RWPE2 (cell line): ENCODE measurements at regions not wholly inside any gene's neighbourhood (a gene's known extent, or its start where the extent isn't known, plus 50 kb on each side); places are given as distances from the start of the nearest gene placed in this dataset.

Source experiments
- ATAC-seq: fragments of 200-7000 bp; cut with Tn5 transposase; 3 replicates; pipeline ENCODE4 v1.9.1; 2021; ENCODE audit warnings: low read depth
- DNase-seq: peaks from one replicate; pipeline ENCODE4 v3.0.0-alpha.2; 2020; ENCODE audit warnings: low spot score
- H3K27ac ChIP-seq: fragments of 450-650 bp; 2 replicates; pipeline ENCODE4 v1.5.1; 2017; ENCODE audit warnings: mild to moderate bottlenecking; ENCODE audit not compliant: poor library complexity, severe bottlenecking
- H3K27me3 ChIP-seq: fragments of 250-450 bp; sonication (Bioruptor Pico); 2 replicates; pipeline ENCODE4 v1.5.1; 2021; ENCODE audit warnings: mild to moderate bottlenecking, moderate library complexity; ENCODE audit not compliant: insufficient read depth, poor library complexity, severe bottlenecking
- H3K36me3 ChIP-seq: fragments of 250-450 bp; sonication (Bioruptor Pico); 2 replicates; pipeline ENCODE4 v1.5.1; 2020; ENCODE audit warnings: low read depth, mild to moderate bottlenecking, moderate library complexity
- H3K4me1 ChIP-seq: fragments of 250-450 bp; sonication (Bioruptor Pico); 2 replicates; pipeline ENCODE4 v1.5.1; 2021; ENCODE audit warnings: mild to moderate bottlenecking, moderate library complexity; ENCODE audit not compliant: insufficient read depth, poor library complexity, severe bottlenecking
- H3K4me3 ChIP-seq: fragments of 250-450 bp; sonication (Bioruptor Pico); 2 replicates; pipeline ENCODE4 v1.5.1; 2021; ENCODE audit warnings: mild to moderate bottlenecking, moderate library complexity; ENCODE audit not compliant: severe bottlenecking
- H3K9me3 ChIP-seq: fragments of 250-450 bp; sonication (Bioruptor Pico); 2 replicates; pipeline ENCODE4 v1.5.1; 2021; ENCODE audit warnings: mild to moderate bottlenecking, moderate library complexity; ENCODE audit not compliant: severe bottlenecking
- TF ChIP-seq, protein P1 (sequence below): fragments of 450-650 bp; IDR thresholded peaks from one replicate; pipeline ENCODE4 v1.5.1; 2017; ENCODE audit warnings: mild to moderate bottlenecking, moderate library complexity; ENCODE audit not compliant: poor library complexity, severe bottlenecking

- ATAC-seq (no peak), DNase-seq (no peak)
- H3K27me3 ChIP-seq: no peaks in the 10 kb centered on the region
- H3K36me3 ChIP-seq: no peaks in the 10 kb centered on the region
- no peaks in the 10 kb centered on the region for H3K4me1 ChIP-seq
- TF ChIP-seq, protein P1, sequence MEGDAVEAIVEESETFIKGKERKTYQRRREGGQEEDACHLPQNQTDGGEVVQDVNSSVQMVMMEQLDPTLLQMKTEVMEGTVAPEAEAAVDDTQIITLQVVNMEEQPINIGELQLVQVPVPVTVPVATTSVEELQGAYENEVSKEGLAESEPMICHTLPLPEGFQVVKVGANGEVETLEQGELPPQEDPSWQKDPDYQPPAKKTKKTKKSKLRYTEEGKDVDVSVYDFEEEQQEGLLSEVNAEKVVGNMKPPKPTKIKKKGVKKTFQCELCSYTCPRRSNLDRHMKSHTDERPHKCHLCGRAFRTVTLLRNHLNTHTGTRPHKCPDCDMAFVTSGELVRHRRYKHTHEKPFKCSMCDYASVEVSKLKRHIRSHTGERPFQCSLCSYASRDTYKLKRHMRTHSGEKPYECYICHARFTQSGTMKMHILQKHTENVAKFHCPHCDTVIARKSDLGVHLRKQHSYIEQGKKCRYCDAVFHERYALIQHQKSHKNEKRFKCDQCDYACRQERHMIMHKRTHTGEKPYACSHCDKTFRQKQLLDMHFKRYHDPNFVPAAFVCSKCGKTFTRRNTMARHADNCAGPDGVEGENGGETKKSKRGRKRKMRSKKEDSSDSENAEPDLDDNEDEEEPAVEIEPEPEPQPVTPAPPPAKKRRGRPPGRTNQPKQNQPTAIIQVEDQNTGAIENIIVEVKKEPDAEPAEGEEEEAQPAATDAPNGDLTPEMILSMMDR: no peak
- no peak overlapping the region for H3K4me3 ChIP-seq
- no peaks in the 10 kb centered on the region for H3K9me3 ChIP-seq
- no peak overlapping the region for H3K27ac ChIP-seq
Measured at GRCh38 chr6:101016163-101016562, 135.0 kb upstream of the ASCC3 start.

DNA sequence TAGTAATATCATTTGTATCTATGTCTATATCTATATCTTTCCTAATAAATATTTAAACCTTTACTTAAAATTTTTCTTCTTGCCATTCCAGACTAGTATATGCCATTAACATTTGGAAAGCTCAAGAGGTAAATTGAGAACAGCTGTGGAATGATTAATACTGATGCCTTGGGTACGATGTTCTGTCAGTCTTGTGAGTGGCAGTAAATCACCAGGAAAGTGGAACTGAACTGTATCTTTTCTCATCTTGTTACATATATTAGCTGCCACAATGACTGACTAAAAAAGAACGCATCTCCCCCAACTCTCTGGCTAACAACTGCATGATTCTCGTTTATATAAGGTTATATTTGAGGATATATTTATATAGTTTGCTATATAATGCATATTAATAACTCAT is 137.0 kb upstream of the ASCC3 start:
- no peak overlapping the region for H3K4me3 ChIP-seq
- DNase-seq (no peak), ATAC-seq (no peak)
- H3K4me1 ChIP-seq: no peaks in the 10 kb centered on the region
- H3K27me3 ChIP-seq: no peaks in the 10 kb centered on the region
- TF ChIP-seq, protein P1: no peak
- H3K36me3 ChIP-seq: no peaks in the 10 kb centered on the region
- no peaks in the 10 kb centered on the region for H3K9me3 ChIP-seq
- H3K27ac ChIP-seq: no peak overlapping the region

GRCh38 chr6:101021504-101021903 is 140.4 kb upstream of the ASCC3 start:
- Histone ChIP-seq H3K4me1 (no peaks in the 10 kb centered on the region), H3K9me3 (peaks cover 9% of the 10 kb centered on the region), H3K27ac (no peak overlapping the region), H3K4me3 (no peak overlapping the region), H3K36me3 (no peaks in the 10 kb centered on the region), H3K27me3 (no peaks in the 10 kb centered on the region)
- DNase-seq (no peak), ATAC-seq (no peak)
- TF ChIP-seq, protein P1: no peak

DNA sequence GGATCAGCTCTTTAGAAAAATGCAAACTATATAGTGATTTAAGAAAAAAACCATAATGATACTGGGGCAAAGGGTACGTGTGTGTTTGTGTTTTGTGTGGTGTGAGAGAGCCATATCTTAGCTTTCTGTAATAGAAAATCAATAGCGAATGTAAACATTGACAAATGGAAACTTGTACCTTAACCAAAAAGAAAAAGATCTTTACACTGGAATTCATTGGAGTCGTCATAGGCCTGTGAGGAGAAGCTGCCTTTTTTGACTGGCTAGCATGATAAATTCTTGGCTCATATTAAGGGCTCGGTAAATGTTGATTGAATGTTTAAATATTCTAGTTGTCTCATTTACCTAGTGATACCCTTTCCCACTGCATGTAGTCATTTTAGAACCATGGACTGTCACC is 161.8 kb upstream of the ASCC3 start:
- Histone ChIP-seq H3K27me3 (no peaks in the 10 kb centered on the region), H3K27ac (no peak overlapping the region), H3K4me3 (no peak overlapping the region), H3K4me1 (no peaks in the 10 kb centered on the region), H3K36me3 (no peaks in the 10 kb centered on the region), H3K9me3 (no peaks in the 10 kb centered on the region)
- TF ChIP-seq, protein P1: no peak
- DNase-seq (no peak), ATAC-seq (no peak)

DNA sequence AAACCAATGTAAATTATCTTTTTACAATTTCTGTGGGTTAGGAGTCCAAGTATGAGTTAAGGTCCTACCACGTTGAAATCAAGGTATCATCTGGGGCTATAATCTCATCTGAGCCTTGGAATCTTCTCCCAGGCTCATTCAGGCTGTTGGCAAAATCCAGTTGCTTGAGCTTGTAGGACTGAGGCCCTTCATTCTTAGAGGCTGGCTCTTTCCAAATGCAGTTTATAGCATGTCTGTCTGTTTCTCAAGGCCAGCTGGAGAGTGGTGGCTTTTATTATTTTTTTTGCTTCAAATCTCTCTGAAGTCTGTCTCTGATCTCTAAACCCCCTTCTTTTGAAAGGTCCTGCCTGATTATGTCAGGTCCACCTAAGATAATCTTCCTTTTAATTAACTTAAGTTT is 177.2 kb upstream of the ASCC3 start:
- no peak for DNase-seq
- no peaks in the 10 kb centered on the region for H3K27me3 ChIP-seq
- TF ChIP-seq, protein P1: no peak
- ATAC-seq: no peak
- H3K36me3 ChIP-seq: no peaks in the 10 kb centered on the region
- H3K27ac ChIP-seq: no peak overlapping the region
- H3K4me3 ChIP-seq: no peak overlapping the region
- no peaks in the 10 kb centered on the region for H3K4me1 ChIP-seq
- no peaks in the 10 kb centered on the region for H3K9me3 ChIP-seq
